ENCODE measurements at regions not wholly inside any gene's neighbourhood (a gene's known extent, or its start where the extent isn't known, plus 50 kb on each side); places are given as distances from the start of the nearest gene placed in this dataset.

DNA sequence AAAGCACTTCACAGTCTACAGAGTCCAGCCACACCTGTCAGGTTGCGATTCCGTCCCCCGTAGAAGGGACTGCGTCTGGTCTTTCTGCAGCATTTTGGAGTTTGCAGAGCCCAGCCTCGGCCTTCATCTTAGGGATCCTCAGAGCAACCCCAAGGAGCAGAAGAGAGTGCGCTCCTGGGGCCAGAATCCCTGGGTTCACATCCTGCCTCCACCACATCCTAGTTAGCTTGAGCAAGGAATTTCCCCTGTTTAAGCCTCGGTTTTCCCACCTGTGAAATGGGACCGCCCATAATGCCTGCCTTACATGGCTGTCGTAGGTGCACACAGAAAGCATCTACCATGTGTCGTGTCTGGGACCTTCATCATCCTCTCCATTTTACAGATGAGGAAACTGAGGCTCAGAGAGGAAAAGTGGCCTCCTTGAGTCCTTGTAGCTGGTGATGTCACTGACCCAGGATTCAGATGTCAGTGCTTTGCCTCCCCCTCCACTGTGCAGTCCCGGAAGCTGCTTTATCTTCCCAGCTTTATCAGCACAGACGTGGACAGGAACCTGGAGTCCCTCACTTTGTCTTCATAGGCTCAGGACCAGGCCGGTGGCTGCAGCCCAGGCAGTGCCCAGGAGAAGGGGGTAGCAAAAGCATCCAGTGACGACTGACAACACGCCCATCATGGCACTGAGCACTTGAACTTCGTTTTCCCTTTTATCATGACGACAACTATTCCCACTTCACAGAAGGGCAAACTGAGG lies 438.5 kb downstream of the MATN1 start:
- Histone ChIP-seq H3K9me3 (no peaks in the 10 kb centered on the region), H3K4me1 (no peaks in the 10 kb centered on the region), H3K27ac (no peak overlapping the region), H3K27me3 (no peaks in the 10 kb centered on the region), H3K4me3 (no peak overlapping the region), H3K36me3 (no peaks in the 10 kb centered on the region)
- 87 to 93% methylated on average over 17 of the region's 17 CpGs for WGBS, 2 donors
- TF ChIP-seq, protein P1, sequence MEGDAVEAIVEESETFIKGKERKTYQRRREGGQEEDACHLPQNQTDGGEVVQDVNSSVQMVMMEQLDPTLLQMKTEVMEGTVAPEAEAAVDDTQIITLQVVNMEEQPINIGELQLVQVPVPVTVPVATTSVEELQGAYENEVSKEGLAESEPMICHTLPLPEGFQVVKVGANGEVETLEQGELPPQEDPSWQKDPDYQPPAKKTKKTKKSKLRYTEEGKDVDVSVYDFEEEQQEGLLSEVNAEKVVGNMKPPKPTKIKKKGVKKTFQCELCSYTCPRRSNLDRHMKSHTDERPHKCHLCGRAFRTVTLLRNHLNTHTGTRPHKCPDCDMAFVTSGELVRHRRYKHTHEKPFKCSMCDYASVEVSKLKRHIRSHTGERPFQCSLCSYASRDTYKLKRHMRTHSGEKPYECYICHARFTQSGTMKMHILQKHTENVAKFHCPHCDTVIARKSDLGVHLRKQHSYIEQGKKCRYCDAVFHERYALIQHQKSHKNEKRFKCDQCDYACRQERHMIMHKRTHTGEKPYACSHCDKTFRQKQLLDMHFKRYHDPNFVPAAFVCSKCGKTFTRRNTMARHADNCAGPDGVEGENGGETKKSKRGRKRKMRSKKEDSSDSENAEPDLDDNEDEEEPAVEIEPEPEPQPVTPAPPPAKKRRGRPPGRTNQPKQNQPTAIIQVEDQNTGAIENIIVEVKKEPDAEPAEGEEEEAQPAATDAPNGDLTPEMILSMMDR (IDR thresholded peaks at IDR 0.05): no peak
- TF ChIP-seq POLR2A (IDR thresholded peaks at IDR 0.05): no peak
- TF ChIP-seq EP300 (IDR thresholded peaks at IDR 0.05): no peak
- no peak for DNase-seq (ENCODE audit: low spot score in 2 of 2)

DNA sequence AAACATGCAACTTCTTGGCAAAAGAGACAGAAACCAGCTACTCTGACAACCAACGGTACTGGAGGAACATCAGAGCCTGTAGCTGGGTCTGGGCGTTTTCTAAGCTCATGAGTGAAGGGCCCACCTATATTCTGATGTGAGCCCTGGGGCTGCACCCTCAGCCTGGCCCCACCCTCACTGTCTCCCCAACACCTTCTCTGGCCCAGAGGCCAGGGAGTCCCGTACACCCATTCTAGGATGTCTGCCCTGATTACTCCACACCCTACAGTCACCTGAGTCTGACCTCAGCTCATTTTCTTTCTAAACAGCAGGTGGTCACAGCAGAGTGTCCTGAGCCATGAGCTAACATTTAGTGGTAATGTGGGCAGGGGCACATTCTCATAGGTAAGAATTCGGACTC lies 439.2 kb downstream of the MATN1 start:
- Histone ChIP-seq H3K9me3 (peaks cover 0 to 1% (median 0%) of the 10 kb centered on the region in 4 donors), H3K27me3 (no peaks in the 10 kb centered on the region), H3K4me3 (no peak overlapping the region), H3K4me1 (no peaks in the 10 kb centered on the region), H3K36me3 (no peaks in the 10 kb centered on the region), H3K27ac (no peak overlapping the region)
- TF ChIP-seq EP300 (IDR thresholded peaks at IDR 0.05) (no peak), POLR2A (IDR thresholded peaks at IDR 0.05) (no peak)
- TF ChIP-seq, protein P1 (IDR thresholded peaks at IDR 0.05): no peak
- 76 to 84% methylated on average over 4 of the region's 4 CpGs for WGBS, 2 donors
- no peak for DNase-seq (ENCODE audit: low spot score in 2 of 2)

DNA sequence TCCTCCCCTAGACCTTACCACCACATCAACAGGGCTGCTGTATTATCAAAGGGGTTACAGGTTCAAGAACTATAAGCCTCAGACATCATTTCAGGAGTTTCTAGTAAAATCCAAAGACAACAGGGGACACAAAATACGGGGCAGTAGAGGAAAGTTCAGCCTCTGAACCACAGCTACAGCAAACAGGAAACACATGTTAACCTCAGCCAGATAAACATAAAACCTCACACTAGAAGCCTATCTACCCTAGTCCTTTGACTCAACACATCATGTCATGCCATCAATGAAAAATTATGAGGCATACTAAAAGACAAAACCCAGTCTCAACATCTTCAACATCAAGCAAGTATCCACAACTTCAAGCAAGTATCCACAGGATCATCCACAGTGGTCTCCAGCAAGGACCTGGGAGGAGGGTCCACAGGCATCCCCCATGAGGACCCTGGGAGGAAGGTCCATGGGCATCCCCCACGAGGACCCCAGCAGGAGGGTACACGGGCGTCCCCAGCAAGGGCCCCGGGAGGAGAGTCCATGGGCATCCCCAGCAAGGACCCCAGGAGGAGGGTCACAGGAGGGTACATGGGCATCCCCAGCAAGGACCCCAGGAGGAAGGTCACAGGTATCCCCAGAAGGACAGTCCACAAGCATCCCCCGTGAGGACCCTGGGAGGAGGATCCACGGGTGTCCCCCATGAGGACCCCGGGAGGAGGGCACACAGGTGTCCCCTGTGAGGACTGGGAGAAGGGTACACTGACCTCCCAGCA lies 440.0 kb downstream of the MATN1 start:
- no peak overlapping the region for H3K4me3 ChIP-seq
- H3K4me1 ChIP-seq: no peaks in the 10 kb centered on the region
- TF ChIP-seq, protein P1 (IDR thresholded peaks at IDR 0.05): no peak
- no peak for TF ChIP-seq EP300 (IDR thresholded peaks at IDR 0.05)
- no peak for TF ChIP-seq POLR2A (IDR thresholded peaks at IDR 0.05)
- no peaks in the 10 kb centered on the region for H3K27me3 ChIP-seq
- no peak overlapping the region for H3K27ac ChIP-seq
- 78 to 83% methylated on average over 5 to 8 of the region's 8 CpGs for WGBS, 2 donors
- no peaks in the 10 kb centered on the region for H3K36me3 ChIP-seq
- DNase-seq (ENCODE audit: low spot score in 2 of 2): no peak
- H3K9me3 ChIP-seq: peaks cover 0 to 5% (median 0%) of the 10 kb centered on the region in 4 donors

DNA sequence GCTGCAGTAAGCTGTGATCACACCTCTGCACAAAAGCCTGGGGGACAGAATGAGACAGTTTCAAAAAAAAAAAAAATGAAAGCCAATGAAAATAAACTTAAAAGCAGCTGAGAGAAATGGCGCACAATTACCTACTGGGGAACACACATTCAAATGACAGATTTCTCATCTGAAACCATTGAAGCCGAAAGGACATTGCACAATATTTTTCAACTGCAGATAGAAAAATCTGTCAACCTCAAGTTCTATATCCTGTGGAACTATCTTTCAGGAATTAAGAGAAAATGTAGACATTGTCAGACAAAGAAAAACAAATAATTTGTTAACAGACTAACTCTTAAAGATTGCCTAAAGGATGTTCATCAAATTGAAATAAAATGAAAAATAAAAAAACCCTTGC lies 442.8 kb downstream of the MATN1 start:
- no peak overlapping the region for H3K27ac ChIP-seq
- TF ChIP-seq POLR2A (IDR thresholded peaks at IDR 0.05) (no peak), EP300 (IDR thresholded peaks at IDR 0.05) (no peak)
- TF ChIP-seq, protein P1 (IDR thresholded peaks at IDR 0.05): no peak
- no peaks in the 10 kb centered on the region for H3K36me3 ChIP-seq
- H3K9me3 ChIP-seq: peaks cover 0 to 5% (median 0%) of the 10 kb centered on the region in 4 donors
- WGBS, 2 donors: 83 to 88% methylated on average over 2 of the region's 2 CpGs
- DNase-seq (ENCODE audit: low spot score in 2 of 2): no peak
- H3K4me3 ChIP-seq: no peak overlapping the region
- no peaks in the 10 kb centered on the region for H3K27me3 ChIP-seq
- no peaks in the 10 kb centered on the region for H3K4me1 ChIP-seq

DNA sequence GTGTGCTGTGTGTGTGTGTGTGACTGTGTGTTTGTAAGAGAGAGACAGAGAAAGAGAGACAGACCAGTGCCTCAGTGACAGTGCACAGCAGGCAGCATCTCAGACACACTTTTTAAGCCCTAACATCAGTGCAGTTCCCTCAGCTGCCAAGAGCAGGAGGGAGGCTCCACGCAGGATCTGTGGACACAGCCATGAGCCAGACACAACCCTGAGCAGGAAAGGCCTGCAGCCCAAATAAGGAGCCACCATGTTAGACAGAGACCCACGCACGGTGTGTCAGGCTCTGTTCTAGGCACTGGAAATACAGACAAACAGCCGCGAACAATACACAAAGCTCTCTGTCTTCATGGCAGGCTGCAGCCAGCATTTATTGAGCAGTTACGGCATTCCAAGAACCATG lies 445.5 kb downstream of the MATN1 start:
- DNase-seq (ENCODE audit: low spot score in 2 of 2): no peak
- H3K27ac ChIP-seq: no peak overlapping the region
- no peaks in the 10 kb centered on the region for H3K27me3 ChIP-seq
- no peaks in the 10 kb centered on the region for H3K4me1 ChIP-seq
- no peak for TF ChIP-seq POLR2A (IDR thresholded peaks at IDR 0.05)
- 66 to 67% methylated on average over 5 to 6 of the region's 6 CpGs for WGBS, 2 donors
- H3K9me3 ChIP-seq: peaks cover 0 to 15% (median 0%) of the 10 kb centered on the region in 4 donors
- H3K36me3 ChIP-seq: no peaks in the 10 kb centered on the region
- H3K4me3 ChIP-seq: no peak overlapping the region
